Activated CD4-positive, alpha-beta T cell treated with anti-CD3 and anti-CD28 coated beads, Interleukin-2, amount 10 ng/mL, durations not matched to agents 24 days and 14 days (primary cell): ENCODE measurements at regions not wholly inside any gene's neighbourhood (a gene's known extent, or its start where the extent isn't known, plus 50 kb on each side); places are given as distances from the start of the nearest gene placed in this dataset.

ENCODE experiments used
- DNase-seq: peaks from one replicate; pipeline ENCODE4 v3.0.0; 2022
- H3K27ac Mint-ChIP-seq: one replicate; pipeline ENCODE4 v1.8.0; 2022; ENCODE audit warnings: mild to moderate bottlenecking, mixed read lengths
- H3K27me3 Mint-ChIP-seq: one replicate; pipeline ENCODE4 v1.8.0; 2022; ENCODE audit warnings: mixed read lengths
- H3K36me3 Mint-ChIP-seq: one replicate; pipeline ENCODE4 v1.8.0; 2022; ENCODE audit warnings: low read depth, mild to moderate bottlenecking, mixed read lengths
- H3K4me1 Mint-ChIP-seq: one replicate; pipeline ENCODE4 v1.8.0; 2021; ENCODE audit warnings: mixed read lengths
- H3K4me3 Mint-ChIP-seq: one replicate; pipeline ENCODE4 v1.8.0; 2022; ENCODE audit warnings: mild to moderate bottlenecking, moderate library complexity, mixed read lengths
- H3K9me3 Mint-ChIP-seq: one replicate; pipeline ENCODE4 v1.8.0; 2021; ENCODE audit warnings: mixed read lengths
- intact Hi-C: fragments of 100-400 bp; cut with micrococcal nuclease; formaldehyde crosslinking; loops from one replicate; pipeline ENCODE4 v1.15.1; 2023

GRCh38 chr11:95304777-95305176 lies 73.8 kb upstream of the SESN3 start:
- Mint-ChIP-seq H3K4me1 (peaks cover 6% of the 10 kb centered on the region), H3K9me3 (no peaks in the 10 kb centered on the region)
- intact Hi-C loops = no loop called here

GRCh38 chr11:95302211-95302610 lies 71.2 kb upstream of the SESN3 start:
- Mint-ChIP-seq H3K4me1 (peaks cover 25% of the 10 kb centered on the region), H3K27me3 (no peaks in the 10 kb centered on the region), H3K27ac (no peak overlapping the region), H3K36me3 (peaks cover 1% of the 10 kb centered on the region), H3K4me3 (no peak overlapping the region), H3K9me3 (no peaks in the 10 kb centered on the region)
- intact Hi-C loops = no loop called here
- no peak for DNase-seq

More at GRCh38 chr11:95304777-95305176, 73.8 kb upstream of the SESN3 start:
- no peak overlapping the region for H3K27ac Mint-ChIP-seq
- no peaks in the 10 kb centered on the region for H3K36me3 Mint-ChIP-seq
- H3K27me3 Mint-ChIP-seq = no peaks in the 10 kb centered on the region
- H3K4me3 Mint-ChIP-seq = no peak overlapping the region
- DNase-seq = no peak

- H3K9me3 Mint-ChIP-seq = no peaks in the 10 kb centered on the region
- intact Hi-C loops = no loop called here
- no peak overlapping the region for H3K4me3 Mint-ChIP-seq
These were observed 70.5 kb upstream of the SESN3 start for GRCh38 chr11:95301474-95301873.

GRCh38 chr11:95299078-95299679 lies 68.2 kb upstream of the SESN3 start:
- Mint-ChIP-seq H3K36me3 (peaks cover 1% of the 10 kb centered on the region), H3K4me1 (peaks cover 33% of the 10 kb centered on the region), H3K27ac (peak overlapping the region; percentile 76), H3K4me3 (peak overlapping the region; percentile 40), H3K9me3 (no peaks in the 10 kb centered on the region), H3K27me3 (peaks cover 3% of the 10 kb centered on the region)
- intact Hi-C loops = loop anchor here (1.0 to 5.0 kb wide), 3 partner anchors 46 to 257 kb away; partner anchors contain the start of gene SESN3
- DNase-seq = peak; percentile 63

More at GRCh38 chr11:95301474-95301873, 70.5 kb upstream of the SESN3 start:
- no peak overlapping the region for H3K27ac Mint-ChIP-seq
- H3K36me3 Mint-ChIP-seq = peaks cover 1% of the 10 kb centered on the region
- no peak for DNase-seq
- no peaks in the 10 kb centered on the region for H3K27me3 Mint-ChIP-seq
- peaks cover 30% of the 10 kb centered on the region for H3K4me1 Mint-ChIP-seq

GRCh38 chr11:95297680-95298452 lies 66.9 kb upstream of the SESN3 start:
- Mint-ChIP-seq H3K9me3 (no peaks in the 10 kb centered on the region), H3K27me3 (peaks cover 4% of the 10 kb centered on the region), H3K36me3 (peaks cover 1% of the 10 kb centered on the region), H3K4me3 (peak overlapping the region; percentile 17), H3K27ac (peak overlapping the region; percentile 43), H3K4me1 (peaks cover 33% of the 10 kb centered on the region)
- no peak for DNase-seq
- intact Hi-C loops = loop anchor here (2.0 to 5.0 kb wide), 2 partner anchors 47 to 66 kb away; partner anchors contain the start of gene SESN3

- Mint-ChIP-seq H3K4me1 (peaks cover 33% of the 10 kb centered on the region), H3K36me3 (peaks cover 1% of the 10 kb centered on the region), H3K4me3 (no peak overlapping the region), H3K27ac (no peak overlapping the region), H3K27me3 (peaks cover 4% of the 10 kb centered on the region), H3K9me3 (no peaks in the 10 kb centered on the region)
- no peak for DNase-seq
- intact Hi-C loops = loop anchor here (5.0 kb wide), 1 partner anchor 64 kb away; the partner anchor contains the start of gene SESN3
These were observed 65.6 kb upstream of the SESN3 start for GRCh38 chr11:95296621-95297025.

GRCh38 chr11:95296165-95296564 lies 65.2 kb upstream of the SESN3 start:
- H3K27me3 Mint-ChIP-seq = peaks cover 4% of the 10 kb centered on the region
- peaks cover 1% of the 10 kb centered on the region for H3K36me3 Mint-ChIP-seq
- intact Hi-C loops = loop anchor here (5.0 kb wide), 1 partner anchor 64 kb away; the partner anchor contains the start of gene SESN3
- peaks cover 33% of the 10 kb centered on the region for H3K4me1 Mint-ChIP-seq
- DNase-seq = no peak
- no peak overlapping the region for H3K27ac Mint-ChIP-seq
- H3K9me3 Mint-ChIP-seq = no peaks in the 10 kb centered on the region
- no peak overlapping the region for H3K4me3 Mint-ChIP-seq

- no peaks in the 10 kb centered on the region for H3K9me3 Mint-ChIP-seq
These were observed 64.6 kb upstream of the SESN3 start for GRCh38 chr11:95295382-95296149.

GRCh38 chr11:95294701-95295100 lies 63.7 kb upstream of the SESN3 start:
- intact Hi-C loops = loop anchor here (5.0 kb wide), 1 partner anchor 62 kb away; the partner anchor contains the start of gene SESN3
- peaks cover 1% of the 10 kb centered on the region for H3K36me3 Mint-ChIP-seq
- H3K4me1 Mint-ChIP-seq = peaks cover 30% of the 10 kb centered on the region
- H3K4me3 Mint-ChIP-seq = no peak overlapping the region
- H3K27ac Mint-ChIP-seq = no peak overlapping the region
- peaks cover 4% of the 10 kb centered on the region for H3K27me3 Mint-ChIP-seq
- H3K9me3 Mint-ChIP-seq = no peaks in the 10 kb centered on the region
- no peak for DNase-seq

More at GRCh38 chr11:95295382-95296149, 64.6 kb upstream of the SESN3 start:
- no peak overlapping the region for H3K27ac Mint-ChIP-seq
- intact Hi-C loops = loop anchor here (5.0 kb wide), 1 partner anchor 63 kb away; the partner anchor contains the start of gene SESN3
- no peak overlapping the region for H3K4me3 Mint-ChIP-seq
- H3K36me3 Mint-ChIP-seq = peaks cover 1% of the 10 kb centered on the region
- peaks cover 4% of the 10 kb centered on the region for H3K27me3 Mint-ChIP-seq
- peaks cover 33% of the 10 kb centered on the region for H3K4me1 Mint-ChIP-seq
- DNase-seq = no peak

GRCh38 chr11:95293116-95293515 lies 62.1 kb upstream of the SESN3 start:
- no peak overlapping the region for H3K27ac Mint-ChIP-seq
- peaks cover 15% of the 10 kb centered on the region for H3K4me1 Mint-ChIP-seq
- no peaks in the 10 kb centered on the region for H3K36me3 Mint-ChIP-seq
- no peaks in the 10 kb centered on the region for H3K9me3 Mint-ChIP-seq
- intact Hi-C loops = no loop called here
- no peak for DNase-seq
- peaks cover 4% of the 10 kb centered on the region for H3K27me3 Mint-ChIP-seq
- H3K4me3 Mint-ChIP-seq = no peak overlapping the region

GRCh38 chr11:95291946-95292345 lies 60.9 kb upstream of the SESN3 start:
- Mint-ChIP-seq H3K4me1 (peaks cover 7% of the 10 kb centered on the region), H3K4me3 (no peak overlapping the region), H3K9me3 (peaks cover 4% of the 10 kb centered on the region), H3K27me3 (peaks cover 4% of the 10 kb centered on the region), H3K27ac (no peak overlapping the region), H3K36me3 (no peaks in the 10 kb centered on the region)
- intact Hi-C loops = no loop called here
- DNase-seq = no peak

GRCh38 chr11:95289378-95290101 lies 58.5 kb upstream of the SESN3 start:
- peaks cover 6% of the 10 kb centered on the region for H3K9me3 Mint-ChIP-seq
- H3K36me3 Mint-ChIP-seq = no peaks in the 10 kb centered on the region
- H3K27me3 Mint-ChIP-seq = peaks cover 1% of the 10 kb centered on the region
- no peak overlapping the region for H3K4me3 Mint-ChIP-seq
- intact Hi-C loops = no loop called here
- H3K4me1 Mint-ChIP-seq = peaks cover under 1% of the 10 kb centered on the region
- DNase-seq = no peak
- H3K27ac Mint-ChIP-seq = no peak overlapping the region
